Neural progenitor cell (in vitro differentiated cells): ENCODE measurements at regions not wholly inside any gene's neighbourhood (a gene's known extent, or its start where the extent isn't known, plus 50 kb on each side); places are given as distances from the start of the nearest gene placed in this dataset.

Source experiments
- CTCF ChIP-seq: fragments of 200-600 bp; sonication (generic); IDR thresholded peaks from 2 replicates; pipeline ENCODE4 v1.5.1; 2017; ENCODE audit warnings: antibody characterized with exemption, mild to moderate bottlenecking
- EZH2 ChIP-seq: fragments of 200-600 bp; sonication (generic); IDR thresholded peaks from 2 replicates; pipeline ENCODE4 v1.6.1; 2017; ENCODE audit warnings: antibody characterized with exemption, mild to moderate bottlenecking, moderate library complexity

- TF ChIP-seq CTCF: no peak
- no peak for TF ChIP-seq EZH2
Measured at GRCh38 chr14:71553779-71554178, 378.4 kb upstream of the RGS6 start.
